HEK293 (cell line): ENCODE measurements at regions not wholly inside any gene's neighbourhood (a gene's known extent, or its start where the extent isn't known, plus 50 kb on each side); places are given as distances from the start of the nearest gene placed in this dataset.
A peak's percentile ranks its signal among the peaks of the same experiment; 100 is the strongest.

Source experiments
- CTCF ChIA-PET: fragments of 350-600 bp; formaldehyde crosslinking; extraction: SDS; loops from one replicate; lab custom pipeline; 2021; ENCODE audit warnings: antibody characterized with exemption; lab: Yijun Ruan, JAX
- POLR2A ChIA-PET: fragments of 300-600 bp; formaldehyde crosslinking; extraction: SDS; loops from one replicate; lab custom pipeline; 2020; ENCODE audit warnings: antibody characterized with exemption, inconsistent platforms; lab: Yijun Ruan, JAX
- H3K27ac ChIP-seq: fragments of 200-500 bp; sonication (Bioruptor generic); 2 replicates; pipeline ENCODE4 v1.5.1; 2014; ENCODE audit warnings: low read depth, low read length, control low read depth, inconsistent platforms; ENCODE audit errors: extremely low read depth
- H3K36me3 ChIP-seq, 2 experiments: fragments of 200-500 bp in 1 of 2; sonication (Bioruptor generic) in 1 of 2; 1 replicate in 1 of 2; 2 replicates in 1 of 2; pipeline ENCODE4 v1.5.1; 2014 to 2017; ENCODE audit warnings: inconsistent platforms in 2 of 2, low read length in 2 of 2; ENCODE audit not compliant: control insufficient read depth in 2 of 2, insufficient read depth in 1 of 2
- H3K4me1 ChIP-seq: fragments of 200-500 bp; sonication (Bioruptor generic); 2 replicates; pipeline ENCODE4 v1.5.1; 2014; ENCODE audit warnings: mild to moderate bottlenecking, low read length, inconsistent platforms; ENCODE audit not compliant: control insufficient read depth, insufficient read depth
- H3K4me3 ChIP-seq: 2 replicates; pipeline ENCODE4 v1.5.1; 2011; ENCODE audit warnings: low read depth, mild to moderate bottlenecking, control low read depth, low read length, moderate library complexity
- H3K9me3 ChIP-seq: fragments of 200-500 bp; sonication (Bioruptor generic); 2 replicates; pipeline ENCODE4 v1.5.1; 2014; ENCODE audit warnings: low read depth, low read length, inconsistent platforms; ENCODE audit not compliant: control insufficient read depth, insufficient read depth
- BCL11B ChIP-seq: fragments of 450-650 bp; formaldehyde crosslinking; IDR thresholded peaks from 2 replicates; pipeline ENCODE4 v1.5.1; 2016; ENCODE audit warnings: low read depth, missing biosample characterization, missing genetic modification characterization
- SCRT1 ChIP-seq: fragments of 450-650 bp; formaldehyde crosslinking; IDR thresholded peaks from 2 replicates; pipeline ENCODE4 v1.5.1; 2016; ENCODE audit warnings: missing biosample characterization, missing genetic modification characterization, borderline replicate concordance
- SCRT2 ChIP-seq: fragments of 450-650 bp; formaldehyde crosslinking; IDR thresholded peaks from 2 replicates; pipeline ENCODE4 v1.5.1; 2016; ENCODE audit warnings: missing biosample characterization, missing genetic modification characterization
- TRIM28 ChIP-seq: IDR thresholded peaks from 2 replicates; pipeline ENCODE4 v1.6.1; 2011; ENCODE audit warnings: low read length, control low read depth, borderline replicate concordance
- ZFP3 ChIP-seq: fragments of 450-650 bp; formaldehyde crosslinking; IDR thresholded peaks from 2 replicates; pipeline ENCODE4 v1.5.1; 2016; ENCODE audit warnings: low read depth, missing biosample characterization, missing genetic modification characterization
- ZNF169 ChIP-seq: fragments of 450-650 bp; formaldehyde crosslinking; IDR thresholded peaks from 2 replicates; pipeline ENCODE4 v1.5.1; 2016; ENCODE audit warnings: missing biosample characterization, missing genetic modification characterization
- ZNF2 ChIP-seq: fragments of 450-650 bp; formaldehyde crosslinking; IDR thresholded peaks from 2 replicates; pipeline ENCODE4 v1.5.1; 2016; ENCODE audit warnings: missing biosample characterization, missing genetic modification characterization
- ZNF214 ChIP-seq: fragments of 450-650 bp; formaldehyde crosslinking; IDR thresholded peaks from 2 replicates; pipeline ENCODE4 v1.5.1; 2017; ENCODE audit warnings: missing biosample characterization, mild to moderate bottlenecking, missing genetic modification characterization, borderline replicate concordance
- ZNF560 ChIP-seq: fragments of 450-650 bp; formaldehyde crosslinking; IDR thresholded peaks from 2 replicates; pipeline ENCODE4 v1.5.1; 2017; ENCODE audit warnings: missing biosample characterization, missing genetic modification characterization, borderline replicate concordance
- ZNF785 ChIP-seq: fragments of 450-650 bp; formaldehyde crosslinking; IDR thresholded peaks from 2 replicates; pipeline ENCODE4 v1.5.1; 2016; ENCODE audit warnings: missing biosample characterization, missing genetic modification characterization
- TF ChIP-seq, protein P1 (sequence below): fragments of 450-650 bp; formaldehyde crosslinking; IDR thresholded peaks from 2 replicates; pipeline ENCODE4 v1.5.1; 2017; ENCODE audit warnings: missing biosample characterization, missing genetic modification characterization
- TF ChIP-seq, protein P2 (sequence below): fragments of 450-650 bp; formaldehyde crosslinking; IDR thresholded peaks from 2 replicates; pipeline ENCODE4 v1.5.1; 2017; ENCODE audit warnings: missing biosample characterization, missing genetic modification characterization
- TF ChIP-seq, protein P3 (sequence below): fragments of 450-650 bp; formaldehyde crosslinking; conservative IDR thresholded peaks from 2 replicates; pipeline ENCODE4 v1.5.1; 2016; ENCODE audit warnings: low read depth, missing biosample characterization, missing genetic modification characterization

DNA sequence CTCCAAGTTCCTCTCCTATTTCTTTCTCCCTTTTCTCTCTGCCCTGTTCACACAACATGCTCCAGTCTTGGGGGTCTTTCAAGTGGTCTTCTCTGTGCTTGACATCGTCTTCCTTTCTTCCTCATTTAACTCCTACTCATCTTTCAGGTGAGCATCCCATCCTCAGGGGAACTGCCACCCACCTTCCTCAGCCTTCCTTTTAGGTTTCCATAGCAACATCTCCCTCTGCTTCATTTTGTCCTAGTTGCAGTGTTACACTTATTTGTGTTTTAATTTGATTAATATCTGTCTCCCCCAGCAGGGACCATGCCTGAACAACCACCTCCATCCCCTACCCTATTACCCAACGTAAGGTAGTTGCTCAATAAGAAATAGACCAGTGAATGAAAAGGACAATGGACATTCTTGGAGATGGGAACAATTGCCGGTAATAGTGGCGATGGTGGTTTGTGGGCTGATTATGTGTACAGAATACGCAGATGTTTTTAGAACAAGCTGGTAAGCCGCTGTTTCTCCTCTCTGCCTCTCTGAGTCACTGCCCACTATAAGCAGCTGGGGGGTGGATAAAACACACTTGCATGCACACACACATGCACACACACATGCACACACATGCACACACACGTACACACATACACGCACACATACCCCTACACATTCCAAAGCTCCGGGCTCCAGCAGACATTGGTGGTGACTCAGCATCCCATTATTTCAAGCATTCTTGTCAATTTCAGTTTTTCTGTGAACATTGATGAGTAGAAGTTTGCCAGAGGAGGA lies 251.6 kb downstream of the GATA3 start:
- CTCF ChIA-PET = no interaction called here
- H3K36me3 ChIP-seq = no peaks in the 10 kb centered on the region
- no peaks in the 10 kb centered on the region for H3K9me3 ChIP-seq
- no peak overlapping the region for H3K4me3 ChIP-seq
- POLR2A ChIA-PET = no interaction called here
- 0 out of 2 replicates have a peak, but pooled peaks cover 2% of the 10 kb centered on the region for H3K4me1 ChIP-seq
- TF ChIP-seq, protein P1, sequence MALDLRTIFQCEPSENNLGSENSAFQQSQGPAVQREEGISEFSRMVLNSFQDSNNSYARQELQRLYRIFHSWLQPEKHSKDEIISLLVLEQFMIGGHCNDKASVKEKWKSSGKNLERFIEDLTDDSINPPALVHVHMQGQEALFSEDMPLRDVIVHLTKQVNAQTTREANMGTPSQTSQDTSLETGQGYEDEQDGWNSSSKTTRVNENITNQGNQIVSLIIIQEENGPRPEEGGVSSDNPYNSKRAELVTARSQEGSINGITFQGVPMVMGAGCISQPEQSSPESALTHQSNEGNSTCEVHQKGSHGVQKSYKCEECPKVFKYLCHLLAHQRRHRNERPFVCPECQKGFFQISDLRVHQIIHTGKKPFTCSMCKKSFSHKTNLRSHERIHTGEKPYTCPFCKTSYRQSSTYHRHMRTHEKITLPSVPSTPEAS (tag by site-specific recombination) = peak; percentile 87
- no peak for TF ChIP-seq ZFP3
- no peak for TF ChIP-seq ZNF214 (tag by site-specific recombination)
- no peak overlapping the region for H3K27ac ChIP-seq

DNA sequence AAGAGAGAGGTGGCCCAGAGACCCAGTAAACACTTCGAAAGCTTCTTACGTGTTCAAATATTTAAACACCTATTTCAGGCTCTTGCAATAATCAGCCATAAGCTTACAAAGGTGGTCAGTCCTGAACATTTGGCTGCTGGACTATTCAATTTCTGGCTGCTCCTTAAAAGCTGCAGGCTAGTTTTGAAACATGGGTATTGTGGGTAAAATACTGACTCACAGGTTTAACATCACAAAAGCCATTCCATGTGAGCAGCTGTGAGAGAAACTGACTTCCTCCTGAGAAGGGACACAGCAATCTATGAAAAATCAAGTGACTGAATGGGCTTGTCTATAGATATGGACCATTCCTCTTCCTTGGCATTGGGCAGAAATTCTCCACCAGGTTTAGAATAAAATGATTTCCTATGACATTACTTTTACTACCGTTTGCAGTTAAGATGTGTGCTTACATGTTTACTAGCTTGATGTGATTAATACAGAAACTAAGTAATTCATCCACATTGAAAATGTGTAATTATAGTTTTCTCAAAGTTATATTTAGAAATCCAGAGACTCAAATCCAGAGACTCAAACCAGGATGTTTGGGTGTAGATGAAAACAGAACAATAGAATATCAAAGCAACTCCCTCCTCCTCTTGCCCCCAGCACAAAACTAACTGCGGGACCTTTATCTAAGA lies 252.3 kb downstream of the GATA3 start:
- POLR2A ChIA-PET = no interaction called here
- TF ChIP-seq TRIM28 = no peak
- no peak for TF ChIP-seq SCRT1 (tag by site-specific recombination)
- TF ChIP-seq ZNF169 (tag by site-specific recombination) = no peak
- CTCF ChIA-PET = no interaction called here
- no peaks in the 10 kb centered on the region for H3K9me3 ChIP-seq
- no peaks in the 10 kb centered on the region for H3K36me3 ChIP-seq
- H3K4me1 ChIP-seq = no peaks in the 10 kb centered on the region
- no peak overlapping the region for H3K27ac ChIP-seq
- H3K4me3 ChIP-seq = no peak overlapping the region

DNA sequence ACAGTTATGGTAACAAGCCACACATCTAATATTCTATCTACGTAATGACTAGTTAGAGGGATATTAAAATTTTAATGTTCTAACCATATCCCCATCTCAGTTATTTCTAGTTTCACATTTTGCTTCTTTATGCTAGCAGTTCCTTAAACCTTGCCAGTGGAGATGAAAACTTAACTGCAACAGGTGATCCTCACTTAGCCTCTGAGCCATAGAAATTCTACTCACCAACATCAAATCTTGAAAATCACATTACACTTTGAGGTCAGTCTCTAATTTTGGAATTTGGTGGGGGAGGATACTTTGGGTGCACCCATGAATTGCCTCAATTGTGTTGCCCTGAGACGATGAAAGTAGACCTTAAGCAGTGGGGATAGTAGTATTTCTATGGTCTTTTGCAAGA lies 256.4 kb downstream of the GATA3 start:
- H3K27ac ChIP-seq = no peak overlapping the region
- H3K4me1 ChIP-seq = peaks cover 6% of the 10 kb centered on the region; the same call in 1 of the 2 replicates
- no peak overlapping the region for H3K4me3 ChIP-seq
- CTCF ChIA-PET = no interaction called here
- POLR2A ChIA-PET = no interaction called here
- H3K36me3 ChIP-seq = no peaks in the 10 kb centered on the region
- no peaks in the 10 kb centered on the region for H3K9me3 ChIP-seq
- TF ChIP-seq SCRT1 (tag by site-specific recombination) (peak; percentile 61; the same call in 1 of the 2 replicates), SCRT2 (tag by site-specific recombination) (peak; percentile 74)
- TF ChIP-seq, protein P2, sequence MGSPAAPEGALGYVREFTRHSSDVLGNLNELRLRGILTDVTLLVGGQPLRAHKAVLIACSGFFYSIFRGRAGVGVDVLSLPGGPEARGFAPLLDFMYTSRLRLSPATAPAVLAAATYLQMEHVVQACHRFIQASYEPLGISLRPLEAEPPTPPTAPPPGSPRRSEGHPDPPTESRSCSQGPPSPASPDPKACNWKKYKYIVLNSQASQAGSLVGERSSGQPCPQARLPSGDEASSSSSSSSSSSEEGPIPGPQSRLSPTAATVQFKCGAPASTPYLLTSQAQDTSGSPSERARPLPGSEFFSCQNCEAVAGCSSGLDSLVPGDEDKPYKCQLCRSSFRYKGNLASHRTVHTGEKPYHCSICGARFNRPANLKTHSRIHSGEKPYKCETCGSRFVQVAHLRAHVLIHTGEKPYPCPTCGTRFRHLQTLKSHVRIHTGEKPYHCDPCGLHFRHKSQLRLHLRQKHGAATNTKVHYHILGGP = no peak

DNA sequence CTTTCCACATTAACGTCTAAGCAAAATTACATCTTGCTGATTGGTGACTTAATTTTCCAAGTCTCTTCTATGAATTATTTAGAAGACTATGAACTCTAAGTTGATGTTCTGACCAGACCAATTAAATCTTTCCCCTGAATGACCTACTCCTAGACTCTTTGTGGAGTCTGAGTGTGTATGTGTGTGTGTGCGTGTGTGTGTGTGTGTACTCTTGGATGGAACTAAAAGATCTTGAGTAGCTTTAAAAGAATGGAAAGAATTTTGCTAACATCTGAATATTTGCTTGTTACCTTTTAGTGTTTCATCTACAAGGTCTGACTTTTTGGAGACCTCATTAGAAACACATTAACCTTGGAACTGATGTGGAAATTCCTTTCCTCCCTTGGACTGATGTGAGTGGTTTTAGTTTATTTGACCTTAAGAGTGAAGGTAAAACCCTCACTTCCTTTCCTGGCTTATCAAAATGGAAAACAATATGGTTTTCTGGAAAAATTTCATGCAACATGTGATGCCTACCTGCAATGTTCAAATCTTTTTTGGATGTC lies 257.1 kb downstream of the GATA3 start:
- Histone ChIP-seq H3K9me3 (no peaks in the 10 kb centered on the region), H3K4me1 (peaks cover 6% of the 10 kb centered on the region; the same call in 1 of the 2 replicates), H3K27ac (no peak overlapping the region), H3K36me3 (no peaks in the 10 kb centered on the region), H3K4me3 (no peak overlapping the region)
- CTCF ChIA-PET = no interaction called here
- POLR2A ChIA-PET = no interaction called here
- no peak for TF ChIP-seq ZNF560 (tag by site-specific recombination)
- TF ChIP-seq, protein P3, sequence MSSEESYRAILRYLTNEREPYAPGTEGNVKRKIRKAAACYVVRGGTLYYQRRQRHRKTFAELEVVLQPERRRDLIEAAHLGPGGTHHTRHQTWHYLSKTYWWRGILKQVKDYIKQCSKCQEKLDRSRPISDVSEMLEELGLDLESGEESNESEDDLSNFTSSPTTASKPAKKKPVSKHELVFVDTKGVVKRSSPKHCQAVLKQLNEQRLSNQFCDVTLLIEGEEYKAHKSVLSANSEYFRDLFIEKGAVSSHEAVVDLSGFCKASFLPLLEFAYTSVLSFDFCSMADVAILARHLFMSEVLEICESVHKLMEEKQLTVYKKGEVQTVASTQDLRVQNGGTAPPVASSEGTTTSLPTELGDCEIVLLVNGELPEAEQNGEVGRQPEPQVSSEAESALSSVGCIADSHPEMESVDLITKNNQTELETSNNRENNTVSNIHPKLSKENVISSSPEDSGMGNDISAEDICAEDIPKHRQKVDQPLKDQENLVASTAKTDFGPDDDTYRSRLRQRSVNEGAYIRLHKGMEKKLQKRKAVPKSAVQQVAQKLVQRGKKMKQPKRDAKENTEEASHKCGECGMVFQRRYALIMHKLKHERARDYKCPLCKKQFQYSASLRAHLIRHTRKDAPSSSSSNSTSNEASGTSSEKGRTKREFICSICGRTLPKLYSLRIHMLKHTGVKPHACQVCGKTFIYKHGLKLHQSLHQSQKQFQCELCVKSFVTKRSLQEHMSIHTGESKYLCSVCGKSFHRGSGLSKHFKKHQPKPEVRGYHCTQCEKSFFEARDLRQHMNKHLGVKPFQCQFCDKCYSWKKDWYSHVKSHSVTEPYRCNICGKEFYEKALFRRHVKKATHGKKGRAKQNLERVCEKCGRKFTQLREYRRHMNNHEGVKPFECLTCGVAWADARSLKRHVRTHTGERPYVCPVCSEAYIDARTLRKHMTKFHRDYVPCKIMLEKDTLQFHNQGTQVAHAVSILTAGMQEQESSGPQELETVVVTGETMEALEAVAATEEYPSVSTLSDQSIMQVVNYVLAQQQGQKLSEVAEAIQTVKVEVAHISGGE (tag by site-specific recombination) = no peak
- TF ChIP-seq ZNF785 (tag by site-specific recombination) = no peak
- TF ChIP-seq BCL11B = no peak
- no peak for TF ChIP-seq ZNF2 (tag by site-specific recombination)
